ENCODE measurements at regions not wholly inside any gene's neighbourhood (a gene's known extent, or its start where the extent isn't known, plus 50 kb on each side); places are given as distances from the start of the nearest gene placed in this dataset.
A peak's percentile ranks its signal among the peaks of the same experiment; 100 is the strongest.

DNA sequence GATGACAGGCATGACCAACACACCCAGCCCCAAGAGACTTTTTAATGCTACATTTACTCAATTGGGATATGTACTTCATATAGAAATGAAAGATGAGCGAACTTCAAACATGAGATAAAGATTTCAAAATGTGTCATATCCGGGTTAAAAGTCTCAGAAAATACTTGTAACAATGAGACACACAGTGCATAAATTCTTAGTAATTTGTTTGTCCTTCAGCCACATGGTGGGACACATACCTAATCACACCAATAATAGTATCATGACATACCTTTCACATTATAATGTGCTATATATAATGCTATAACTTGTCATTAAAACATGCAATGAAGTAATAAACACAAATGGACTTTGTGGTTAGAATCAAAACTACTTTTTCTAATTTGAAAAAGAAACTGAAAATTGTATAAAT, 204.7 kb upstream of the RFX3 start:
- H3K27me3 ChIP-seq (ENCODE audit: control insufficient read depth, insufficient read depth, low read length), result no peaks in the 10 kb centered on the region
- no peaks in the 10 kb centered on the region for H3K9me3 ChIP-seq (ENCODE audit: control insufficient read depth, insufficient read depth, low read length)
- H3K4me1 ChIP-seq (ENCODE audit: control insufficient read depth, insufficient read depth, low read length), result peaks cover 3% of the 10 kb centered on the region; the same call in 1 of the 2 replicates
- no peak overlapping the region for H3K4me3 ChIP-seq (ENCODE audit: low read depth, low read length)
- no peak overlapping the region for H3K27ac ChIP-seq (ENCODE audit: low read depth, low read length)
- H3K9ac ChIP-seq (ENCODE audit: low read depth, low read length), result no peak overlapping the region
- no peaks in the 10 kb centered on the region for H3K36me3 ChIP-seq (ENCODE audit: control insufficient read depth, insufficient read depth, low read length)

DNA sequence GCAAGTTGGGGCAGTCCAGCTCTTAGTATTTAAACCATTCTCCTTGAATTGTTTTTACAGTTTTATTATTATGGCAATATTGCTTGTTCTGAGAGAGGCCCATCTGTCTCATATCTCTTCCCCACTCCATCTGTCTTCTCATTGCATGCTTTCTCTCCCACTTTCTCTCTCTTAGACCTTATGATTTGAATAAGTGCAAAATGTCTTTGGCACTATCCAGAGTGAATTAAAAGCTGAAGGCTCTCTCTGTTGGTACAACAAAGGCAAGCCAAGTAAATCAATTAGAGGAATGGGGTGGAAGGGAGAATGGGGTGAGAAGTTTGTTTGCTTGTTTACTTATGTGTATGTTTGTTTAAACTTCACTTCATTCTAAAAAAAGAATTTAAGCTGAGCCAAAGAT, 195.3 kb upstream of the RFX3 start:
- Histone ChIP-seq H3K9ac (ENCODE audit: low read depth, low read length) (no peak overlapping the region), H3K36me3 (ENCODE audit: control insufficient read depth, insufficient read depth, low read length) (no peaks in the 10 kb centered on the region)

GRCh38 chr9:3719286-3719685, 193.5 kb upstream of the RFX3 start:
- no peak overlapping the region for H3K9ac ChIP-seq (ENCODE audit: low read depth, low read length)
- H3K4me1 ChIP-seq (ENCODE audit: control insufficient read depth, insufficient read depth, low read length), result no peaks in the 10 kb centered on the region
- H3K36me3 ChIP-seq (ENCODE audit: control insufficient read depth, insufficient read depth, low read length), result no peaks in the 10 kb centered on the region
- H3K27me3 ChIP-seq (ENCODE audit: control insufficient read depth, insufficient read depth, low read length), result no peaks in the 10 kb centered on the region
- H3K9me3 ChIP-seq (ENCODE audit: control insufficient read depth, insufficient read depth, low read length), result no peaks in the 10 kb centered on the region
- no peak overlapping the region for H3K27ac ChIP-seq (ENCODE audit: low read depth, low read length)
- H3K4me3 ChIP-seq (ENCODE audit: low read depth, low read length), result no peak overlapping the region

More for the DNA sequence above, 195.3 kb upstream of the RFX3 start:
- Histone ChIP-seq H3K27me3 (ENCODE audit: control insufficient read depth, insufficient read depth, low read length) (no peaks in the 10 kb centered on the region), H3K4me3 (ENCODE audit: low read depth, low read length) (no peak overlapping the region), H3K27ac (ENCODE audit: low read depth, low read length) (no peak overlapping the region), H3K9me3 (ENCODE audit: control insufficient read depth, insufficient read depth, low read length) (no peaks in the 10 kb centered on the region), H3K4me1 (ENCODE audit: control insufficient read depth, insufficient read depth, low read length) (no peaks in the 10 kb centered on the region)

DNA sequence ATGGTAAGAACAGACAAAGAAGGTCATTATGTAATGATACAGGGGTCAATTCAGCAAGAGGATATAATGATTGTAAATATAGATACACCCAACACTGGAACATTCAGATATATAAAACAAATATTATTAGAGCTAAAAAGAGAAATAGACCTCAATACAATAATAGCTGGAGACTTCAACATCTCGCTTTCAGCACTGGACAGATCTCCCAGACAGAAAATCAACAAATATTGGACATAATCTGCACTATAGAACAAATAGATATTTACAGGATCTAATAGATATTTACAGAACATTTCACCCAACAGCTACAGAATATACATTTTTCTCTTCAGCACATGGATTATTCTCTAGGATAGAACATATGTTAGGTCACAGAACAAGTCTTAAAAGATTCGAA, 190.6 kb upstream of the RFX3 start:
- H3K27ac ChIP-seq (ENCODE audit: low read depth, low read length), result no peak overlapping the region
- no peaks in the 10 kb centered on the region; the same call in 1 of the 2 replicates for H3K27me3 ChIP-seq (ENCODE audit: control insufficient read depth, insufficient read depth, low read length)
- no peaks in the 10 kb centered on the region for H3K9me3 ChIP-seq (ENCODE audit: control insufficient read depth, insufficient read depth, low read length)
- no peak overlapping the region for H3K4me3 ChIP-seq (ENCODE audit: low read depth, low read length)
- H3K4me1 ChIP-seq (ENCODE audit: control insufficient read depth, insufficient read depth, low read length), result no peaks in the 10 kb centered on the region
- H3K9ac ChIP-seq (ENCODE audit: low read depth, low read length), result no peak overlapping the region
- H3K36me3 ChIP-seq (ENCODE audit: control insufficient read depth, insufficient read depth, low read length), result no peaks in the 10 kb centered on the region

DNA sequence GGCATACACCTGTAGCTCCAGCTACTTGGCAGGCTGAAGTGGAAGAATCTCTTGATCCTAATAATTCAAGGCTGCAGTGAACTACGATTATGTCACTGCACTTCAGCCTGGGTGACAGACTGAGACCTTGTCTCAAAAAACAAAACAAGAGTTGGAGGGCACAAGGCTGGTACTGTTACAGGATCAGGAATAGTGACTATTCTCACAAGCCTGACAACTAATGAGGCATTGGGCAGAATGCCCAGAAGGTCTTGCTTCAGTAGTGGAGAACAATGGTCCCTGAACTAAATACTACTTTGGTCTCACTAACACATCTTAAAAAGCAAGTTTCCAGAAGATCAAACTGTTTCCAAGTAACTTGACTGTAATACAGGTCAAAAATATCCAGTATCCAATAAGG, 182.9 kb upstream of the RFX3 start:
- H3K4me3 ChIP-seq (ENCODE audit: low read depth, low read length), result no peak overlapping the region
- H3K4me1 ChIP-seq (ENCODE audit: control insufficient read depth, insufficient read depth, low read length), result no peaks in the 10 kb centered on the region
- H3K9me3 ChIP-seq (ENCODE audit: control insufficient read depth, insufficient read depth, low read length), result no peaks in the 10 kb centered on the region
- H3K27me3 ChIP-seq (ENCODE audit: control insufficient read depth, insufficient read depth, low read length), result no peaks in the 10 kb centered on the region; the same call in 1 of the 2 replicates
- no peak overlapping the region for H3K9ac ChIP-seq (ENCODE audit: low read depth, low read length)
- H3K36me3 ChIP-seq (ENCODE audit: control insufficient read depth, insufficient read depth, low read length), result no peaks in the 10 kb centered on the region
- no peak overlapping the region for H3K27ac ChIP-seq (ENCODE audit: low read depth, low read length)

GRCh38 chr9:3704890-3705289, 179.1 kb upstream of the RFX3 start:
- Histone ChIP-seq H3K4me3 (ENCODE audit: low read depth, low read length) (no peak overlapping the region), H3K27me3 (ENCODE audit: control insufficient read depth, insufficient read depth, low read length) (no peaks in the 10 kb centered on the region), H3K36me3 (ENCODE audit: control insufficient read depth, insufficient read depth, low read length) (no peaks in the 10 kb centered on the region), H3K9ac (ENCODE audit: low read depth, low read length) (no peak overlapping the region), H3K27ac (ENCODE audit: low read depth, low read length) (no peak overlapping the region), H3K4me1 (ENCODE audit: control insufficient read depth, insufficient read depth, low read length) (no peaks in the 10 kb centered on the region), H3K9me3 (ENCODE audit: control insufficient read depth, insufficient read depth, low read length) (no peaks in the 10 kb centered on the region)

- H3K36me3 ChIP-seq (ENCODE audit: control insufficient read depth, insufficient read depth, low read length), result no peaks in the 10 kb centered on the region
- H3K27ac ChIP-seq (ENCODE audit: low read depth, low read length), result no peak overlapping the region
- H3K9ac ChIP-seq (ENCODE audit: low read depth, low read length), result no peak overlapping the region
- H3K27me3 ChIP-seq (ENCODE audit: control insufficient read depth, insufficient read depth, low read length), result peaks cover 6% of the 10 kb centered on the region; the same call in 1 of the 2 replicates
- peaks cover 10% of the 10 kb centered on the region for H3K4me1 ChIP-seq (ENCODE audit: control insufficient read depth, insufficient read depth, low read length)
- H3K4me3 ChIP-seq (ENCODE audit: low read depth, low read length), result no peak overlapping the region
- H3K9me3 ChIP-seq (ENCODE audit: control insufficient read depth, insufficient read depth, low read length), result no peaks in the 10 kb centered on the region
Observed at GRCh38 chr9:3700772-3701171, 175.0 kb upstream of the RFX3 start.

DNA sequence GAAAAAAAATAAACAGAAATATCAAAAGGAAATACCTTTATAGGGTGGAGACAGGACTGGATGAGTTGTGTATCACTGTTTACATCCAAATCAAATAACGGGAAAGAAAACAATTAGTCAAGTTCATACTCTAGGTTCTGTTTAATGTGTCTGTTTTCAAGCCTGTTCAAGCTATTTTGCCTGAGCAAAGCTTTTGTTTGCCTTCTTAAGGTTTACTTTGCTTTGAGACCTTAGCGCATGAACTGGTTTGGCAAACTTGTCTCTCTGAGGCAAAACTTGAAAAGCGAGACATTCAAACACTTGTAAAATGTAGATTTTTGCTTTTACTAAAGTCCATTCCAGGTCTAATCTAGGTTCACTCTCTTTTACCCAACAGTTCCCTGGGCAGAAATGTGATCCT, 174.1 kb upstream of the RFX3 start:
- Histone ChIP-seq H3K27me3 (ENCODE audit: control insufficient read depth, insufficient read depth, low read length) (peaks cover 6% of the 10 kb centered on the region; the same call in 1 of the 2 replicates), H3K4me3 (ENCODE audit: low read depth, low read length) (no peak overlapping the region), H3K27ac (ENCODE audit: low read depth, low read length) (no peak overlapping the region), H3K9ac (ENCODE audit: low read depth, low read length) (no peak overlapping the region), H3K4me1 (ENCODE audit: control insufficient read depth, insufficient read depth, low read length) (peaks cover 10% of the 10 kb centered on the region), H3K9me3 (ENCODE audit: control insufficient read depth, insufficient read depth, low read length) (no peaks in the 10 kb centered on the region), H3K36me3 (ENCODE audit: control insufficient read depth, insufficient read depth, low read length) (no peaks in the 10 kb centered on the region)

DNA sequence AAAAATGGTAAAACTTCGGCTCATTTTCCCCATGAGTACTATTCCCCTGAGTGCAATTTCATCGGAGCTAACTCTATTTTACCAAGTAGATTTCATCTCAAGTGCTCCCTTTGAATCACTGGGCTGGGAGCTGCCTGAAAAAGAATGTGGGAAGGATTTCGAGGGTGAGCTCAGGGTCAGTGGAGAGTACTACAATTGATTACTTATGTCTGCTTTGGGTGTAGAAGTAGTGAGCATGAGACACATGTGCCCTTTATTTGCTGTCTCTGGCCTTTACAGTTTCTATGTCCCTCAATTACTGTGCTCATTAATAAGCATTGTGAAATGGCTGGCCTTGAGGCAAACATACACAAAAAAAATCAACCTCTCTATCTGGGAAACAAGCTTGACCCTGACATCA, 172.7 kb upstream of the RFX3 start:
- no peak overlapping the region for H3K9ac ChIP-seq (ENCODE audit: low read depth, low read length)
- peaks cover 10% of the 10 kb centered on the region for H3K4me1 ChIP-seq (ENCODE audit: control insufficient read depth, insufficient read depth, low read length)
- no peaks in the 10 kb centered on the region for H3K36me3 ChIP-seq (ENCODE audit: control insufficient read depth, insufficient read depth, low read length)
- H3K4me3 ChIP-seq (ENCODE audit: low read depth, low read length), result no peak overlapping the region
- H3K9me3 ChIP-seq (ENCODE audit: control insufficient read depth, insufficient read depth, low read length), result no peaks in the 10 kb centered on the region
- H3K27me3 ChIP-seq (ENCODE audit: control insufficient read depth, insufficient read depth, low read length), result peaks cover 6% of the 10 kb centered on the region; the same call in 1 of the 2 replicates
- no peak overlapping the region for H3K27ac ChIP-seq (ENCODE audit: low read depth, low read length)

- H3K36me3 ChIP-seq (ENCODE audit: control insufficient read depth, insufficient read depth, low read length), result no peaks in the 10 kb centered on the region
- H3K9ac ChIP-seq (ENCODE audit: low read depth, low read length), result no peak overlapping the region
- no peak overlapping the region for H3K4me3 ChIP-seq (ENCODE audit: low read depth, low read length)
- no peak overlapping the region for H3K27ac ChIP-seq (ENCODE audit: low read depth, low read length)
- H3K4me1 ChIP-seq (ENCODE audit: control insufficient read depth, insufficient read depth, low read length), result peaks cover 10% of the 10 kb centered on the region
- peaks cover 6% of the 10 kb centered on the region; the same call in 1 of the 2 replicates for H3K27me3 ChIP-seq (ENCODE audit: control insufficient read depth, insufficient read depth, low read length)
- H3K9me3 ChIP-seq (ENCODE audit: control insufficient read depth, insufficient read depth, low read length), result no peaks in the 10 kb centered on the region
Observed at GRCh38 chr9:3698076-3698475, 172.3 kb upstream of the RFX3 start.

DNA sequence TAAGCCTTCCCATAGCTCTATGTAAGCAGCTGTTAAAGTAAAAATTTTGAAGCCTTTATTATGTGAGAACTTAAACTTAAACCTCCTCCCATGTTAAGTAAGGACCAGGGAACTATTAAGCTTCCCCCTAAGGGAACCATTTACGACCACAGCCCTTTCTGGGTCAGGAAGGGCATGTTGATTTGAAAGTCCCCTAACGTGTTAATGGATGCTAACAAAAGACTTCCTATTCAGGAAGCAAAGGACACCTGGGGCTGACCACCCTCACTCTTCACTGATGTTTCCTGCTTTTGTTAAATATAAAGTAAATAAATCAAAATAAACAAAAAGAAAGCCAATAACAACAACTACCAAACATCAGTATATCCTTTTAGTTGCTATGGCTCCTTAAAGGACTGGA, 170.6 kb upstream of the RFX3 start:
- H3K36me3 ChIP-seq (ENCODE audit: control insufficient read depth, insufficient read depth, low read length), result no peaks in the 10 kb centered on the region
- no peak overlapping the region for H3K4me3 ChIP-seq (ENCODE audit: low read depth, low read length)
- peak overlapping the region; percentile 72 for H3K27ac ChIP-seq (ENCODE audit: low read depth, low read length)
- H3K27me3 ChIP-seq (ENCODE audit: control insufficient read depth, insufficient read depth, low read length), result peaks cover 6% of the 10 kb centered on the region; the same call in 1 of the 2 replicates
- H3K9ac ChIP-seq (ENCODE audit: low read depth, low read length), result no peak overlapping the region
- peaks cover 10% of the 10 kb centered on the region for H3K4me1 ChIP-seq (ENCODE audit: control insufficient read depth, insufficient read depth, low read length)
- no peaks in the 10 kb centered on the region for H3K9me3 ChIP-seq (ENCODE audit: control insufficient read depth, insufficient read depth, low read length)

DNA sequence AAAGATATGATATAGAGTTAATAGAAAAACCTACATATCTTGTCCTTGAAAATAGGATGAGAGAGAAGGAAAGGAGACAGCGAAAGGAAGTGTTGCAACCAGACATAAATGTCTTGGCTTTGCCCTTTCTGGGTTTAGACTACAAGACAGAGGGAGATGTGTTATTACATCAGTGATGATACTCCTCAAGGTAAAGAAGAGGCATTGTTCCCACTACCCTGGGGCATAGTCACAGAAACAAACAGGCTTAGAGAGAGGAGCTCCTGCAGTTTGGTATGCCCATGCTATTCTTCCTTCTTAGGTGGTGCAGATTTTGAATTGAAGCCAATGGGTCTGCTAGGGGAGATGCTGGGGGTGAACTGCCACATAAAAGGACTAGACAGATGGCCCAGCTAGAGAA, 166.8 kb upstream of the RFX3 start:
- Histone ChIP-seq H3K27ac (ENCODE audit: low read depth, low read length) (no peak overlapping the region), H3K4me3 (ENCODE audit: low read depth, low read length) (no peak overlapping the region), H3K27me3 (ENCODE audit: control insufficient read depth, insufficient read depth, low read length) (peaks cover 5% of the 10 kb centered on the region; the same call in 1 of the 2 replicates), H3K36me3 (ENCODE audit: control insufficient read depth, insufficient read depth, low read length) (no peaks in the 10 kb centered on the region), H3K9me3 (ENCODE audit: control insufficient read depth, insufficient read depth, low read length) (no peaks in the 10 kb centered on the region), H3K4me1 (ENCODE audit: control insufficient read depth, insufficient read depth, low read length) (peaks cover 10% of the 10 kb centered on the region), H3K9ac (ENCODE audit: low read depth, low read length) (no peak overlapping the region)

Data from HUES48 (cell line).